ENCODE measurements at regions not wholly inside any gene's neighbourhood (a gene's known extent, or its start where the extent isn't known, plus 50 kb on each side); places are given as distances from the start of the nearest gene placed in this dataset.

GRCh38 chr12:125919856-125920470 lies 854.7 kb downstream of the AACS start:
- no peak for DNase-seq

- DNase-seq = no peak
Observed at GRCh38 chr12:125922330-125922729, 857.1 kb downstream of the AACS start.

- no peak for DNase-seq
Observed at GRCh38 chr12:125936502-125936901, 871.3 kb downstream of the AACS start.

GRCh38 chr12:125944446-125944845 lies 879.2 kb downstream of the AACS start:
- DNase-seq = no peak

- DNase-seq = no peak
Observed at GRCh38 chr12:125949471-125949870, 884.2 kb downstream of the AACS start.

GRCh38 chr12:125954362-125954761 lies 889.1 kb downstream of the AACS start:
- DNase-seq = no peak

- DNase-seq = no peak
Observed at GRCh38 chr12:125956186-125956585, 891.0 kb downstream of the AACS start.

GRCh38 chr12:125966641-125967040 lies 901.4 kb downstream of the AACS start:
- DNase-seq = no peak

- no peak for DNase-seq
Observed at GRCh38 chr12:125968413-125968812, 903.2 kb downstream of the AACS start.

GRCh38 chr12:125971981-125972380 lies 906.7 kb downstream of the AACS start:
- no peak for DNase-seq

- DNase-seq = no peak
Observed at GRCh38 chr12:125978286-125978685, 913.1 kb downstream of the AACS start.

- DNase-seq = no peak
Observed at GRCh38 chr12:125981610-125982253, 916.5 kb downstream of the AACS start.

GRCh38 chr12:125983094-125983783 lies 918.0 kb downstream of the AACS start:
- DNase-seq = peak; percentile 98

GRCh38 chr12:125983784-125984500 lies 918.7 kb downstream of the AACS start:
- DNase-seq = no peak

- DNase-seq = no peak
Observed at GRCh38 chr12:125988545-125988944, 923.3 kb downstream of the AACS start.

- DNase-seq = no peak
Observed at GRCh38 chr12:125989696-125990095, 924.5 kb downstream of the AACS start.

GRCh38 chr12:125996443-125996842 lies 931.2 kb downstream of the AACS start:
- DNase-seq = no peak

GRCh38 chr12:125999628-126000027 lies 934.4 kb downstream of the AACS start:
- DNase-seq = no peak

- no peak for DNase-seq
Observed at GRCh38 chr12:126019385-126019784, 954.1 kb downstream of the AACS start.

- no peak for DNase-seq
Observed at GRCh38 chr12:126021675-126022074, 956.4 kb downstream of the AACS start.

- DNase-seq = no peak
Observed at GRCh38 chr12:126027825-126028224, 962.6 kb downstream of the AACS start.

- no peak for DNase-seq
Observed at GRCh38 chr12:126030573-126030972, 965.3 kb downstream of the AACS start.

GRCh38 chr12:126033751-126034150 lies 968.5 kb downstream of the AACS start:
- DNase-seq = no peak

- no peak for DNase-seq
Observed at GRCh38 chr12:126036348-126036747, 971.1 kb downstream of the AACS start.

Measured in retina (tissue), 1 donor.